Heart left ventricle (tissue), 13 donors: ENCODE measurements at regions not wholly inside any gene's neighbourhood (a gene's known extent, or its start where the extent isn't known, plus 50 kb on each side); places are given as distances from the start of the nearest gene placed in this dataset.

Source experiments
- CTCF ChIP-seq, 12 donors: fragments of 200-600 bp; sonication (generic) in 4 of 12; IDR thresholded peaks; one replicate each; pipeline versions ENCODE4 v1.5.0 to v1.8.0; 2018 to 2022; ENCODE audit warnings: antibody characterized with exemption in 12 of 12, mild to moderate bottlenecking in 5 of 12
- POLR2A ChIP-seq, 2 donors: fragments of 450-650 bp; IDR thresholded peaks; one replicate each; pipeline ENCODE4 v1.6.1; 2017; ENCODE audit warnings: antibody characterized with exemption in 2 of 2, mild to moderate bottlenecking in 2 of 2, moderate library complexity in 2 of 2
- donor health status: ischemic (EF 13 %, LVEDD 7.1; RV severe dilation, severe dysfunction).
- donor health status: DM: no; HTN: yes; CAD: no.
- donor health status: DM: no; HTN: no; CAD: no.
- donor health status: ischemic (EF 25% LVEDD 6.9; RV normal size, moderate dysfunction).
- donor health status: ischemic (EF 25% LVEDD 5.7; RV mildly dilated, moderate dysfunction).
- donor health status: ischemic (EF 35%, LVEDD 5.7; RV mildly dilated, moderate dysfunction).
- donor health status: nonischemic (EF 11% LVEDD 7.7; RV severe dilation, severe dysfunction).
- donor health status: DM: yes; HTN: yes; CAD: no.
- donor health status: PGD.
- donor health status: ischemic (EF 29% LVEDD 5.4; RV normal size, mild dysfunction).
- donor health status: nonischemic (EF 23%, LVEDD 6.1; RV moderate dilation, normal function).

- no peak for TF ChIP-seq CTCF (IDR thresholded peaks at IDR 0.05)
- TF ChIP-seq POLR2A (IDR thresholded peaks at IDR 0.05), result no peak
Observed at GRCh38 chr3:101141135-101141534, 147.9 kb upstream of the ABI3BP start.
